HG02973 (cell line): ENCODE measurements at regions not wholly inside any gene's neighbourhood (a gene's known extent, or its start where the extent isn't known, plus 50 kb on each side); places are given as distances from the start of the nearest gene placed in this dataset.
A peak's percentile ranks its signal among the peaks of the same experiment; 100 is the strongest.

ENCODE experiments used
- ATAC-seq: cut with Tn5 transposase; IDR thresholded peaks from one replicate; pipeline ENCODE4 v1.9.1; 2021; ENCODE audit warnings: moderate library complexity; ENCODE audit not compliant: unreplicated experiment

DNA sequence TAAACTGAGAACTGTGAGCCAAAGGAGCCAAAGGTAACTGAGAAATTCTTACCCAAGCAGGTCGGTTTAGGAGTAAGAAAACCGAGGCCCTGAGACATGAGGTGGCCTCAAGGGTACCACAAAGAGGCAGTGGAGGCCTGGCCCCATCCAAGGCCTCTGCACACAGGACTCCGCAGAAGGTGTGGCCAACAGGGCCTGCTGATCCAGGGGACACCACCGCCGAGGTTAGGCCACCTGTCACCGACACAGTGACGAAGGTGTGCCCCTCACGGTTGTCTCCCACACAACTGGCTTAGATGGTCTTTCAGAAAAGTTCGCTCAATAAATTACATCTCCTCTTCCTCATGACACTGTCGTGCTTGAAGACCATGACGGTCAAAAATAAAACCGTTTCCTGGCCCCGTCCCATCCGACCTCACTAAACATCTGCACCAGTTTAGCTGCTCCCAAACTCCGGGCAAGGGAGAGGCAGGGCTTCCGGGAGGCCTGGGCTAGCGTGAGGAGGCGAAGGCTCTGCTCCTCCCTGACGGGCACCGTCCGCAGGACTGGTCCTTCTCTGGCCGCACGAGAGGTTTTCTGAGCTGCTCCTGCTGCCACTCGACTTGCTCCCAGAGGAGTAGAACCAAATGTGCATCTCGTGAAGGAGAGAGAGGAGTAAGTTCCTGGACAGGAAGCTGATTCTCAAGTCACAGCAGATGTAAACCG is 442.0 kb downstream of the EIPR1 start:
- ATAC-seq: no peak

DNA sequence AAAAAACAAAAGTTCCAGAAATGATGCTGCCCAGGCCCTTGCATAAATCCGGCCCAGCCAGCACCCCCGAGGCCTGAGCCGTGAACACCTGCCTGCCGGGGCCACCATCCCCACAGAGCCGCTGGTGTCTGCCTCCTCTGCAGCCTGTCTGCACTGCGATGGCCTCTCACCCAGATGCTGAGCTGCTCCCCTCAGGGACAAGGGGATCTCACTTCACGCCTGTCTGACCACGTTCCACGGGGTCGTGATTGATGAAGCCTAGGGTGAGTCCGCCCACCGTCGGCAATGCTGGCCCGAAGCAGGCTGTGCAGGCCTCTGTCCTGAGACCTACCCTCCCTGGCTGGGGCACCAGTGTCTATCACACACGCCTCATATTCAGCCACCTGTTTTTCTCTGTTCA is 444.2 kb downstream of the EIPR1 start:
- ATAC-seq: no peak

- no peak for ATAC-seq
These were observed 444.8 kb downstream of the EIPR1 start for GRCh38 chr2:2932692-2933305.

- no peak for ATAC-seq
These were observed 445.4 kb downstream of the EIPR1 start for GRCh38 chr2:2932189-2932588.

DNA sequence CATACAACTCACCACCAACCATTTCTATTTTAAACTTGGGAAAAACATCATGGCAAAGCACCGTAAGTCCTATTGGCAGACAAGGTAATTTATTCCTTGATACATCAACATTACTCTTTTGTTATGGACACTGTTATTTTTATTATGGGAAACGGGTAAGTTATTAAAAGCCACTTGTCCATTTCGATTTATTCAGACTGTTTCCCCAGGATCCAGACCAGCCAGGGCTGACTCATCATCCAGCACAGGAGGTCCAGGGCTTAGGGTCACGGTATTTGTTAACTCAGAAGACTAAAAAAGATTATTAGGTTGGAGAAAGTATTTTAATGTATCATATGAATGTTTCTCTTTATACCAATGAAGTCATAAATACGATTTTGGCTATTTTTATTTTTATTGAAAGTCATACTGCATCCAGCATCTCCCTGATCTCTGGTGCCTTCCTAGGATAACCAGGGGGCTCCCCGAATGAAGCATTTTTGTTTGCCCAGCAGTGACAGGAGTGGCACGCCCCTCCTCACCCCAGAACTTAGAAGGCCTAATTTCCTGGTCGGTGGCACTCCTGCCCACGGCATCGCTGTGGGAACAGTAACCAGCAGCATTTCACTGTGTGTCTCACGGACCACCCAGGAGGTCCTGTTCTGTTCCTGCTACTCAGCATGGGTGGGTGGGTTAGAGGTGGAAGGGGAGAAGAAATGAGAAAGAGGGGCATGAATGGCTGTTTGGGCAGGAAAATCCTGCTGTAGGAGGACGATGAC is 446.1 kb downstream of the EIPR1 start:
- ATAC-seq: no peak

DNA sequence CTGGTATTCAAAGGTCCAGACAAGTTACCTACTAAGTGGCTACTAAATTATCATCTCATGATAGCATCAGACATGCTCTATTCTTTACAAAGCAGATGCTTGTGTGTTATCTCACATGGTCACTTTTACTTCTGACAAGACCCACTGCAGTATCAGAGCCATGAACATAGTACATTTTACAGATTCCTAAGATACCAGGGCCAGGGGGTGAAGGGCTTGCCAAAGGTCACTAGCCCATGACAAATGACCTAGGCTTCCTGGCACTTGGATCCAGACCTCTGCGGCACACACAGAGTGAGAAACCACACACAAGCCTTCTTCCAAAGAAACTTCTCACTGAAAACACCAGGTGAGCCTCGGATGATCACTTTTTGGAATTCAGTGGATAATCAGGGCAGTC is 446.8 kb downstream of the EIPR1 start:
- ATAC-seq: no peak

- peak; percentile 30 for ATAC-seq
These were observed 450.8 kb downstream of the EIPR1 start for GRCh38 chr2:2926858-2927175.

DNA sequence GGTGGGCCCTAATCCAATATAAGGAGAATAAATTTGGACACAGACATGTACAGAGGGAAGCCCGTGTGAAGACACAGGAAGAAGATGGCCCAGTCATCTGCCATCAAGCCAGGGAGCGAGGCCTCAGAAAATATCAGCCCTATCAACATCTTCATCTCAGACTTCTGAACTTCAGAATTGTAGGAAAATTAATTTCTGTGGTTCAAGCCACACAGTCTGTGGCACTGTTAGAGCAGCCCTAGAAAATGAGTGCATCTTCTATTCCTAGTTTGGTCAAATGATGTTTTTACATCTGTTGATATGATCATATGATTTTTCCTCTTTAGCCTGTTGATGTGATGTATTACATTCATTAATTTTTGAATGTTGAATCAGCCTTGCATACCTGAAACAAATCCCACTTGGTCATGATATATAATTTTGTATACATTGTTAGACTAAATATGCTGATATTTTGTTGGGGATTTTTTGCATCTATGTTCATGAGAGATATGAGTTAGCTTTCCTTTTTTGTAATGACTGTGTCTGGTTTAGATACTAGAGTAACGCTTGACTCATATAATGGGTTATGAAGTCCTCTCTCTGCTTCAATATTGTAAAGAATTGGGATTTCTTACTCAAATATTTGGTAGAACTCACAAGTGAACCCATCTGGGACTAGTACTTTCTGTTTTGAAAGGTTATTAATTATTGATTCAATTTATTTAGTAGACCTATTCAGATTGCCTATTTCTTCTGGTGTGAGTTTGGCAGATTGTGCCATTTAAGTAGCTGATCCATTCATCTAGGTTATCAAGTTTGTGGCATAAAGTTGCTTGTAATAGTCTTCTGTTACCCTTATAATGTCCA is 451.4 kb downstream of the EIPR1 start:
- ATAC-seq: peak; percentile 90

GRCh38 chr2:2922156-2922555 is 455.5 kb downstream of the EIPR1 start:
- no peak for ATAC-seq

DNA sequence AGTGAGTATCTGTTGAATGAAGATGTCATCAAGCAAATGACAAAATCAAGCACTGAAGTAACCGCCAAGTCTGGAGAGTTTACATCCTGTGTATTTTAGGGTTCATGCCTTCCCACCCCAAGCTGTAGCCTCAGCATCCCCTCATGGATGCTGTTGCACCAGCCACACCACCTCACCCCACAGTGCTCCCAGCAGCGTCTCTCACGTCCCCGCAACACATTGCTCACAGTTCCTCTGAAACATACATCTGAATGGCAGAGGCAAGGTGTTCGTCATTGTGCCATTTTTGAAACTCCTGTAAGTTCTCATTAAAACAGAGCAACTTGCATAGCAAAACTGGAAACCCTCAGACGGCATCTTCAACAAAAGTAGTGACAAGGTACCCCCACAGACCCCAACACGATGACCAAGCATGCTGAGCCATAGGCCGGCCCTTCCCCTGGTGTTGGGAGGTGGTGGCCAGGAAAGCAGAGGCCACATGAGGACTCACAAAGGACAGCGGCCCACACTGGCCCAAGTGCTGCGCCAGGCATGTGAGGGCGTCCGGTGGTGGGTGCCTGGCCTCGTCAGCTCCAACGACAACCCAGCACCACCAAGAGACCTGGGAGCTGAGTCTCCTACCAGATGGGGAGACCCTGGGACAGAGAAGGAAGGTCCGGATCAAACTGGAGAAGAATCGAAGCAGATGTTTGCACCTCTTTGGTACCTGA is 456.5 kb downstream of the EIPR1 start:
- no peak for ATAC-seq

GRCh38 chr2:2919574-2920365 is 457.8 kb downstream of the EIPR1 start:
- ATAC-seq: no peak

DNA sequence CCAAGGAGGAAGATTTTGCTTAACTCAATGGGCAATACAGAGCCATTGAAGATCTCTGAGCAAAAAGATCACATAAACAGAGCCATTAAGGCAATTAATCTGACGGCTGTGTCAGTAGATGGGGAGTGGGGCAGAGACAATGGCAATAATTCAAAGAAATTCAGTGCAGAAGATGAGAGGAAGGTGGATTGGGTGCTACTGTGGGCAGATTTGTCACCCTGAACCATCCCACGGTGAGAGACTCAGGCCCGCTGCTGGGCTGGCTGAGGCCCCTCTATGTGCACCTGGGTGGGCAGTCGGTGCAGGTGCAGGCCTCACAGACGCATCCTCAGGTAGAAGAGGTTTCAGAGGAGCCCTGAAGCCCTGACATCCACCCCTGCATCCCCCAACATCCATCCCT is 458.6 kb downstream of the EIPR1 start:
- ATAC-seq: no peak

DNA sequence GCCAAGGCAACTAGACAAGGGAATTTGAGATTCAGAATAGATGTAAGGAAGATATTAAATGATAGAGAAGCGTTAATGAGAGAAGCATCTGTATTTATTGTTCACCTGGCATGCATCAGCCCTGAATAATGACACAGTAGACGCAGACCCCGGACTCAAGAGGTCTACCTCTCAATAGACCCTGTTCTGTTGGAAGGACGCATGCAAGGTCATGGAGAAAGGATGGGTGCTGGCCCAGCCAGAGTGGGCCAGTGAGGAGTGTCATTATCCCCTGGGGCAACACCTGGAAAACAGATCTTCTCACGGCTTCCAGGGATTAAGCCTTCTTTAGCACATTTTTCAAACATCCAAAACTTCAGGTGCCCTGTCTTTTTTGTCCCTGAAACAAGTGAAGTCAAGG is 461.0 kb downstream of the EIPR1 start:
- ATAC-seq: no peak

DNA sequence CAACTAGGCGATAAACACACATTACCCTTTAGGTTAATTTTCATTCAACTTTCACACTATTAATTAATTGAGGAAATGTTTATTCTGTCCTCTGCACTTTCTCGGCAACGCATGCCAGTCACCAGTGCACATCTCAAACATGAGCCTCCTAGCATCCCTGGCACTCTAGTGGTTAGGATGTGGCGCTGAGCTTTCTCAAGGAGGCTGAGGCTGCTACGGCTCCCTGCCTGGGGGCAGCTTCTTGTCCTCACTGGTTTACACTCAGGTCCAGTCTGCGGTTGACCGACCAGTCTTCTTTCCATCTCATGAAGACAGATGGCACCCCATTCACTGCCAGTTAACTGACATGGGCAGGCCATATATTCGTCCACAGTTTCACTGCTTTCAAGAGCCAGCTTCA is 463.4 kb downstream of the EIPR1 start:
- ATAC-seq: no peak

DNA sequence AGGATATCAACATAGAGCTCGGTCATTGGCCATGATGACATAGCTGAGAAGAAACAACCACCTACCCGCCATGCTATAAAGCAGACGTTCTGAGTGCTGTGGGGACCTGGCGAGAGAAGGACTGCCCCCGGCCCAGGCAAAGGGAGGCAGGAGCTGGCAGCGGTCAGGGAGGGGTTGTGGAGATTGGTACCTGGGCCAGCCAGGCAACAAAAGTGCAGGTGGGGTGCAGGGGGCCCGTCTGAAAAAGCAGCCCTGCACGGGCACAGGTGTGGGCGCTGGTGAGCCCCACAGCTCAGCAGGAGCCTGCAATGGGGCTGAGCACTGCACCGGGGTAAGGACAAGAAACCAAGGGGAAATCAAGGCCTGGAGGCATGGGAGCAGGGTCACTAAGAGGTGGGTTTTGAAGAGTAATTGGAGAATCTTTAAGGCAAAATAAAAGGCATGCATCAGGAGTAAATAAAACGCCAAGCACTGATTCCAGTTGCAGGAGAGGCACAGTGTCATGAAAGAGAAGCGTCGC is 464.0 kb downstream of the EIPR1 start:
- no peak for ATAC-seq

GRCh38 chr2:2912731-2913130 is 464.9 kb downstream of the EIPR1 start:
- no peak for ATAC-seq

DNA sequence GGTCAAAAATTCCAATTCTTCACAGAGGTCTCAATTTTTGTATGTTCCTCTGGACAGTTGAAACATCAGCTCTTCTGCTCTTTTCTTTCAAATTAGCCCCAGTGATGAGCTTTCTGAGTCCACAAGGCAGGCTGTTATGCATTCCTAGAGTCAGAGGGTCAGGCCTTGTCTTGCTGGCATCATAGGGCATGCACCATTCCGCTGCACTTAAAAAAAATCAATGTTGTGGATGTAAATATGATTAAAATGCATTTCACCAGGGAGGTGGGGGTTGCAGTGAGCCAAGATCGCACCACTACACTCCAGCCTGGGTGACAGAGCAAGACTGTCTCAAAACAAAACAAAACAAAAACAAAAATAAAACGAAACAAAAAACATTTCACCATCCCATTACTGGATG is 465.3 kb downstream of the EIPR1 start:
- no peak for ATAC-seq

DNA sequence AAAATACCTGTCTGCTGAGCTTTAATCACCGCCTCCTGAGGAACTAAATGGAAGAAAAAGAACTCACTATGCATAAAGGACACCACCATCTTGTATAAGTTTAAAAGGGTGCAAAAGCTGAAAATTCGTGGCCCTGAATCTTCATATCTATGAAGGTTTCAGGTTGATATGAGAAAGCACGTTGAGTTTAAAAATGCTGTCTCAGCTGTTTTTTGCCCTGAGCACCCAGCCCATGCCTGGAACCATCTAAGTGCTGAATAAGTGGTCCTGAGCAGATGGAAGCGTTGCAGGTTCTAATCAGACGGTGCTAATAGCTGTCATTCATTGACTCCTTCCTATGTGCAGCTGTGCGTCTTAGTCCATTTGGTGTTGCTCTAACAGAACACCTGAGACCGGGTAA is 467.4 kb downstream of the EIPR1 start:
- no peak for ATAC-seq

- ATAC-seq: no peak
These were observed 468.3 kb downstream of the EIPR1 start for GRCh38 chr2:2909086-2910035.
